ENCODE measurements at regions not wholly inside any gene's neighbourhood (a gene's known extent, or its start where the extent isn't known, plus 50 kb on each side); places are given as distances from the start of the nearest gene placed in this dataset.

- Histone ChIP-seq H3K4me1 (ENCODE audit: control insufficient read depth in 2 of 2, insufficient read depth in 2 of 2, low read length in 2 of 2) (peaks cover 5 to 10% of the 10 kb centered on the region in 2 donors), H3K27me3 (replicated peaks in 1 of 4; ENCODE audit: control extremely low read depth in 1 of 4, control insufficient read depth in 3 of 4, insufficient read depth in 4 of 4, low read length in 3 of 4) (no peaks in the 10 kb centered on the region), H3K36me3 (replicated peaks in 1 of 2; ENCODE audit: control extremely low read depth in 1 of 2, control insufficient read depth in 1 of 2, extremely low read depth in 1 of 2, insufficient read depth in 2 of 2, low read length in 1 of 2) (no peaks in the 10 kb centered on the region), H3K4me3 (ENCODE audit: control extremely low read depth in 1 of 5, extremely low read depth in 1 of 5, insufficient read depth in 1 of 5, low read depth in 2 of 5, low read length in 4 of 5) (no peak overlapping the region), H4K20me1 (ENCODE audit: control insufficient read depth, insufficient read depth, low read length, poor library complexity, severe bottlenecking) (no peaks in the 10 kb centered on the region), H3K79me2 (ENCODE audit: control insufficient read depth, insufficient read depth, low read length) (no peaks in the 10 kb centered on the region), H2AFZ (ENCODE audit: insufficient read depth, low read depth, low read length, poor library complexity, severe bottlenecking) (no peak overlapping the region), H3K9ac (ENCODE audit: low read length) (no peak overlapping the region), H3K27ac (ENCODE audit: low read length in 2 of 2) (no peak overlapping the region), H3K9me3 (ENCODE audit: control extremely low read depth in 1 of 3, control insufficient read depth in 2 of 3, insufficient read depth in 1 of 3, low read length in 2 of 3) (no peaks in the 10 kb centered on the region), H3K4me2 (replicated peaks; ENCODE audit: low read depth, low read length, poor library complexity, severe bottlenecking) (no peak overlapping the region)
- intact Hi-C loops (cut with micrococcal nuclease) = no loop called here
- Mint-ChIP-seq H3K9me3 (ENCODE audit: insufficient read depth) (no peaks in the 10 kb centered on the region), H3K4me3 (no peak overlapping the region), H3K27me3 (no peaks in the 10 kb centered on the region), H3K4me1 (peaks cover 22% of the 10 kb centered on the region), H3K27ac (no peak overlapping the region)
- ChIA-PET POLR2A (interaction anchor here (0.6 kb wide), 1 partner anchor 894 kb away, joined by 11 read pairs; no protein-coding TSS in a partner anchor), CTCF (no interaction called here)
- ATAC-seq (ENCODE audit: low read depth) (no peak), DNase-seq (no peak)
- TF ChIP-seq, protein P1, sequence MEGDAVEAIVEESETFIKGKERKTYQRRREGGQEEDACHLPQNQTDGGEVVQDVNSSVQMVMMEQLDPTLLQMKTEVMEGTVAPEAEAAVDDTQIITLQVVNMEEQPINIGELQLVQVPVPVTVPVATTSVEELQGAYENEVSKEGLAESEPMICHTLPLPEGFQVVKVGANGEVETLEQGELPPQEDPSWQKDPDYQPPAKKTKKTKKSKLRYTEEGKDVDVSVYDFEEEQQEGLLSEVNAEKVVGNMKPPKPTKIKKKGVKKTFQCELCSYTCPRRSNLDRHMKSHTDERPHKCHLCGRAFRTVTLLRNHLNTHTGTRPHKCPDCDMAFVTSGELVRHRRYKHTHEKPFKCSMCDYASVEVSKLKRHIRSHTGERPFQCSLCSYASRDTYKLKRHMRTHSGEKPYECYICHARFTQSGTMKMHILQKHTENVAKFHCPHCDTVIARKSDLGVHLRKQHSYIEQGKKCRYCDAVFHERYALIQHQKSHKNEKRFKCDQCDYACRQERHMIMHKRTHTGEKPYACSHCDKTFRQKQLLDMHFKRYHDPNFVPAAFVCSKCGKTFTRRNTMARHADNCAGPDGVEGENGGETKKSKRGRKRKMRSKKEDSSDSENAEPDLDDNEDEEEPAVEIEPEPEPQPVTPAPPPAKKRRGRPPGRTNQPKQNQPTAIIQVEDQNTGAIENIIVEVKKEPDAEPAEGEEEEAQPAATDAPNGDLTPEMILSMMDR (IDR thresholded peaks at IDR 0.05) = no peak
- no peak for TF ChIP-seq EZH2 (IDR thresholded peaks at IDR 0.05; ENCODE audit: borderline replicate concordance, insufficient read depth, low read depth, low read length, poor library complexity, severe bottlenecking)
- no CpG with 5 or more reads among the region's 3 CpGs for WGBS (ENCODE audit: insufficient coverage)
Observed at GRCh38 chr6:26306232-26306631, 58.8 kb upstream of the BTN3A2 start.

DNA sequence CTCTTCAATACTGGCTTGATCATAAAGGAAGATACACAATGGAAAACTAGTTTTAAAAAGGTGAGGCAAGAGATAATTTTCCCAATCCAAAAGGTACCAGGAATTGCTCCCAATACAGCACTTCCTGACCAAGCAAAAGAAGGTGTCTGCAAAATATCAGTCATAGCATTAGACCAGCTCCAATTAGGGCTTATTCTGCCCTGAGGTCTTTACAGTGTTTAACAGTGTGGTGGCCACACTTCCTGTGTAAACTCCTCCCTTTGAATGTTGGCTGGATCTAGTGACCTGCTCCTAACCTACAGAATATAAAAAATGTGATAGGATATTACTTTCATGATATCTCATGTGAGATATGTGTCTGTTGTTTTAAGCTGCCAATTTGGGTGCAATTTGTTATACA is 57.1 kb upstream of the BTN3A2 start:
- ChIA-PET POLR2A (interaction anchor here (0.7 kb wide), 1 partner anchor 112 kb away, joined by 3 read pairs; no protein-coding TSS in a partner anchor), CTCF (interaction anchor here (0.6 to 1.5 kb wide), 2 partner anchors 20 to 971 kb away, joined by 3 to 6 read pairs; no protein-coding TSS in a partner anchor)
- Histone ChIP-seq H3K27ac (ENCODE audit: low read length in 2 of 2) (no peak overlapping the region), H3K4me3 (ENCODE audit: control extremely low read depth in 1 of 5, extremely low read depth in 1 of 5, insufficient read depth in 1 of 5, low read depth in 2 of 5, low read length in 4 of 5) (no peak overlapping the region), H3K27me3 (replicated peaks in 1 of 4; ENCODE audit: control extremely low read depth in 1 of 4, control insufficient read depth in 3 of 4, insufficient read depth in 4 of 4, low read length in 3 of 4) (no peaks in the 10 kb centered on the region), H2AFZ (ENCODE audit: insufficient read depth, low read depth, low read length, poor library complexity, severe bottlenecking) (no peak overlapping the region), H3K79me2 (ENCODE audit: control insufficient read depth, insufficient read depth, low read length) (no peaks in the 10 kb centered on the region), H3K9ac (ENCODE audit: low read length) (no peak overlapping the region), H3K4me2 (replicated peaks; ENCODE audit: low read depth, low read length, poor library complexity, severe bottlenecking) (no peak overlapping the region), H3K36me3 (replicated peaks in 1 of 2; ENCODE audit: control extremely low read depth in 1 of 2, control insufficient read depth in 1 of 2, extremely low read depth in 1 of 2, insufficient read depth in 2 of 2, low read length in 1 of 2) (no peaks in the 10 kb centered on the region), H4K20me1 (ENCODE audit: control insufficient read depth, insufficient read depth, low read length, poor library complexity, severe bottlenecking) (no peaks in the 10 kb centered on the region), H3K9me3 (ENCODE audit: control extremely low read depth in 1 of 3, control insufficient read depth in 2 of 3, insufficient read depth in 1 of 3, low read length in 2 of 3) (no peaks in the 10 kb centered on the region), H3K4me1 (ENCODE audit: control insufficient read depth in 2 of 2, insufficient read depth in 2 of 2, low read length in 2 of 2) (peaks cover 15 to 26% of the 10 kb centered on the region in 2 donors)
- intact Hi-C loops (cut with micrococcal nuclease) = no loop called here
- ATAC-seq (ENCODE audit: low read depth) = no peak
- no peak for TF ChIP-seq EZH2 (IDR thresholded peaks at IDR 0.05; ENCODE audit: borderline replicate concordance, insufficient read depth, low read depth, low read length, poor library complexity, severe bottlenecking)
- no peak overlapping the region for H3K4me3 Mint-ChIP-seq
- DNase-seq = no peak
- no peaks in the 10 kb centered on the region for H3K27me3 Mint-ChIP-seq
- H3K4me1 Mint-ChIP-seq = peaks cover 37% of the 10 kb centered on the region
- H3K9me3 Mint-ChIP-seq (ENCODE audit: insufficient read depth) = no peaks in the 10 kb centered on the region
- H3K27ac Mint-ChIP-seq = no peak overlapping the region

Data from B cell (primary cell).